ENCODE measurements at regions not wholly inside any gene's neighbourhood (a gene's known extent, or its start where the extent isn't known, plus 50 kb on each side); places are given as distances from the start of the nearest gene placed in this dataset.

DNA sequence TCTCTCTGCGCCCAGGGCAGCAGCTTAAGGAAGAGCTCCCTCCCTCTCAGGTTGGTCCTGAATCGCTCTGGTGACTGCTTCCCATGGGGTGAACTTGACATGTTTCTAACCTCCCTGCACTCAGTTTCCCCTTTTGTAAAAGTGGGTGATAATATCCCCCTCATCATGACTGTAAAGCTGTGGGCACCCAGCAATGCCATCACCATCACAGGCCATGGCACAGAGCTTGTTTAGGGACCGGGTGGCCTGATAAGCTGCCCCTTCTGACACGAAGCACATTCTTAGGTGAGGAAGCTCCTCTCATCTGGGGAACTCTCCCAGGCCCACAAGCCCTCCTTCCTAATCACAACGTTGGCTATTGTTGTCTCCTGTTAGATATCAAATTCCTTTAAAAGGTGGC is 972.8 kb upstream of the ZNF722 start:
- Histone ChIP-seq H3K79me2 (ENCODE audit: insufficient read depth, low read length) (no peaks in the 10 kb centered on the region), H3K9ac (ENCODE audit: insufficient read depth, low read length, poor library complexity, severe bottlenecking) (no peak overlapping the region), H4K20me1 (ENCODE audit: insufficient read depth, low read length) (no peaks in the 10 kb centered on the region), H3K9me3 (replicated peaks in 1 of 2; ENCODE audit: control insufficient read depth in 1 of 2, insufficient read depth in 1 of 2, low read length in 2 of 2) (peaks cover 76 to 83% of the 10 kb centered on the region in 2 donors), H2AFZ (ENCODE audit: insufficient read depth, low read depth, low read length, poor library complexity, severe bottlenecking) (no peak overlapping the region), H3K27ac (ENCODE audit: low read depth in 1 of 2, low read length in 2 of 2) (no peak overlapping the region), H3K36me3 (replicated peaks in 1 of 2; ENCODE audit: control insufficient read depth in 1 of 2, insufficient read depth in 2 of 2, low read length in 2 of 2) (no peaks in the 10 kb centered on the region), H3K4me3 (replicated peaks in 1 of 3; ENCODE audit: low read depth in 2 of 3, low read length in 3 of 3) (no peak overlapping the region), H3K4me2 (replicated peaks; ENCODE audit: extremely low read depth, low read length, poor library complexity, severe bottlenecking) (no peak overlapping the region), H3K4me1 (ENCODE audit: control insufficient read depth in 1 of 2, insufficient read depth in 2 of 2, low read length in 2 of 2) (no peaks in the 10 kb centered on the region), H3K27me3 (ENCODE audit: control insufficient read depth in 2 of 2, insufficient read depth in 2 of 2, low read length in 2 of 2) (no peaks in the 10 kb centered on the region)
- H3K27ac Mint-ChIP-seq, result no peak overlapping the region
- no peaks in the 10 kb centered on the region for H3K36me3 Mint-ChIP-seq
- intact Hi-C loops (cut with micrococcal nuclease), result no loop called here
- H3K27me3 Mint-ChIP-seq (ENCODE audit: low read depth in 3 of 3), result peaks cover 0 to 2% (median 0%) of the 10 kb centered on the region in 3 donors
- no peak overlapping the region for H3K4me3 Mint-ChIP-seq
- H3K9me3 Mint-ChIP-seq, result peaks cover 30 to 68% (median 49%) of the 10 kb centered on the region in 7 donors
- TF ChIP-seq, protein P1, sequence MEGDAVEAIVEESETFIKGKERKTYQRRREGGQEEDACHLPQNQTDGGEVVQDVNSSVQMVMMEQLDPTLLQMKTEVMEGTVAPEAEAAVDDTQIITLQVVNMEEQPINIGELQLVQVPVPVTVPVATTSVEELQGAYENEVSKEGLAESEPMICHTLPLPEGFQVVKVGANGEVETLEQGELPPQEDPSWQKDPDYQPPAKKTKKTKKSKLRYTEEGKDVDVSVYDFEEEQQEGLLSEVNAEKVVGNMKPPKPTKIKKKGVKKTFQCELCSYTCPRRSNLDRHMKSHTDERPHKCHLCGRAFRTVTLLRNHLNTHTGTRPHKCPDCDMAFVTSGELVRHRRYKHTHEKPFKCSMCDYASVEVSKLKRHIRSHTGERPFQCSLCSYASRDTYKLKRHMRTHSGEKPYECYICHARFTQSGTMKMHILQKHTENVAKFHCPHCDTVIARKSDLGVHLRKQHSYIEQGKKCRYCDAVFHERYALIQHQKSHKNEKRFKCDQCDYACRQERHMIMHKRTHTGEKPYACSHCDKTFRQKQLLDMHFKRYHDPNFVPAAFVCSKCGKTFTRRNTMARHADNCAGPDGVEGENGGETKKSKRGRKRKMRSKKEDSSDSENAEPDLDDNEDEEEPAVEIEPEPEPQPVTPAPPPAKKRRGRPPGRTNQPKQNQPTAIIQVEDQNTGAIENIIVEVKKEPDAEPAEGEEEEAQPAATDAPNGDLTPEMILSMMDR (IDR thresholded peaks at IDR 0.05), result no peak
- no peaks in the 10 kb centered on the region for H3K4me1 Mint-ChIP-seq
- WGBS (ENCODE audit: insufficient coverage), result no CpG with 5 or more reads among the region's 5 CpGs
- DNase-seq, result no peak

DNA sequence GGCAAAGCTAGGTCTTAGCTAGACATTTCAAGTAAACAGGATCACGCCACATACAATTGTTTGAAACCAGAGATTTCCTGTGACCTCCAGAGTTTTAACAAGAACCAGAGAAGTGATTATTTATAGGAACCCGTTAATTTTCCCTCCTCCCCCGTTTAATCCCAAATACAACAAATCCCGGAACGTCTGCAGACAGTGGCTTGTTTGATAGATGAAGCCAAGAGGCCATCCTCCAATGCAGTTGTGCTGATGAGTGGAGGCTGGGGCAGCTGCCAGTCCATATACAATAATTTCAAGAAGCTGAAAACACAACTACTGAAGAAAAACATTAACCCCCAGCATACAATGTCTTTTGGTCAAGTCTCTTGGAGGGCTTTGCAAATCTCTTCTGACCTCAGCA is 971.6 kb upstream of the ZNF722 start:
- Histone ChIP-seq H3K27ac (ENCODE audit: low read depth in 1 of 2, low read length in 2 of 2) (no peak overlapping the region), H3K79me2 (ENCODE audit: insufficient read depth, low read length) (no peaks in the 10 kb centered on the region), H3K4me3 (replicated peaks in 1 of 3; ENCODE audit: low read depth in 2 of 3, low read length in 3 of 3) (no peak overlapping the region), H3K27me3 (ENCODE audit: control insufficient read depth in 2 of 2, insufficient read depth in 2 of 2, low read length in 2 of 2) (no peaks in the 10 kb centered on the region), H4K20me1 (ENCODE audit: insufficient read depth, low read length) (no peaks in the 10 kb centered on the region), H2AFZ (ENCODE audit: insufficient read depth, low read depth, low read length, poor library complexity, severe bottlenecking) (no peak overlapping the region), H3K9ac (ENCODE audit: insufficient read depth, low read length, poor library complexity, severe bottlenecking) (no peak overlapping the region), H3K36me3 (replicated peaks in 1 of 2; ENCODE audit: control insufficient read depth in 1 of 2, insufficient read depth in 2 of 2, low read length in 2 of 2) (no peaks in the 10 kb centered on the region), H3K4me2 (replicated peaks; ENCODE audit: extremely low read depth, low read length, poor library complexity, severe bottlenecking) (no peak overlapping the region), H3K4me1 (ENCODE audit: control insufficient read depth in 1 of 2, insufficient read depth in 2 of 2, low read length in 2 of 2) (no peaks in the 10 kb centered on the region), H3K9me3 (replicated peaks in 1 of 2; ENCODE audit: control insufficient read depth in 1 of 2, insufficient read depth in 1 of 2, low read length in 2 of 2) (peaks cover 86 to 90% of the 10 kb centered on the region in 2 donors)
- intact Hi-C loops (cut with micrococcal nuclease), result no loop called here
- no peaks in the 10 kb centered on the region for H3K4me1 Mint-ChIP-seq
- H3K27ac Mint-ChIP-seq, result no peak overlapping the region
- no peaks in the 10 kb centered on the region for H3K36me3 Mint-ChIP-seq
- peaks cover 36 to 78% (median 55%) of the 10 kb centered on the region in 7 donors for H3K9me3 Mint-ChIP-seq
- DNase-seq, result no peak
- WGBS (ENCODE audit: insufficient coverage), result no CpG with 5 or more reads among the region's 5 CpGs
- TF ChIP-seq, protein P1 (IDR thresholded peaks at IDR 0.05), result no peak
- no peak overlapping the region for H3K4me3 Mint-ChIP-seq
- peaks cover 0 to 2% (median 0%) of the 10 kb centered on the region in 3 donors for H3K27me3 Mint-ChIP-seq (ENCODE audit: low read depth in 3 of 3)
